Body of pancreas (tissue), 4 donors: ENCODE measurements at regions not wholly inside any gene's neighbourhood (a gene's known extent, or its start where the extent isn't known, plus 50 kb on each side); places are given as distances from the start of the nearest gene placed in this dataset.

Experiments
- ATAC-seq: fragments of 150-250 bp; one replicate; pipeline ENCODE4 v1.9.1; 2016
- DNase-seq, 4 donors: peaks; one replicate each; pipeline ENCODE4 v3.0.0-alpha.2; 2019
- H3K27ac ChIP-seq, 4 donors: fragments of 200-600 bp; sonication (generic); 1 replicate in 3 of 4; 2 replicates in 1 of 4; pipeline versions ENCODE4 v1.5.1 to v1.6.1; 2016 to 2019; ENCODE audit warnings: mild to moderate bottlenecking in 1 of 4, mixed read lengths in 1 of 4, moderate library complexity in 1 of 4
- H3K27me3 ChIP-seq, 2 donors: fragments of 200-600 bp; sonication (generic); one replicate each; pipeline ENCODE4 v1.6.0; 2016; ENCODE audit warnings: mild to moderate bottlenecking in 1 of 2
- H3K36me3 ChIP-seq, 2 donors: fragments of 200-600 bp; sonication (generic); replicated peaks in 1 of 2; 2 replicates each; pipeline ENCODE4 v1.5.1; 2016; ENCODE audit warnings: low read depth in 2 of 2; ENCODE audit not compliant: insufficient read depth in 1 of 2
- H3K4me1 ChIP-seq: fragments of 200-600 bp; sonication (generic); one replicate; pipeline ENCODE4 v1.6.0; 2016
- H3K4me3 ChIP-seq, 2 donors: fragments of 200-600 bp; sonication (generic); 1 replicate in 1 of 2; 2 replicates in 1 of 2; pipeline ENCODE4 v1.5.1; 2016 to 2019
- H3K9me3 ChIP-seq, 3 donors: fragments of 200-600 bp; sonication (generic); 1 replicate in 2 of 3; 2 replicates in 1 of 3; pipeline ENCODE4 v1.5.1; 2016
- POLR2A ChIP-seq, 3 donors: fragments of 450-650 bp; IDR thresholded peaks; one replicate each; pipeline ENCODE4 v1.6.1; 2016; ENCODE audit warnings: antibody characterized with exemption in 3 of 3, mild to moderate bottlenecking in 2 of 3
- WGBS, 2 donors: methylation state at CpG; one replicate each; pipeline ENCODE4 v1.1.5; 2017; 5-methylcytosine and 5-hydroxymethylcytosine counted together
- intact Hi-C: fragments of 100-400 bp; cut with DNase I; formaldehyde crosslinking; loops from one replicate; pipeline ENCODE4 v1.15.1; 2023
- TF ChIP-seq, protein P1 (sequence below), 7 experiments: fragments of 450-650 bp in 4 of 7; fragments of 200-600 bp in 3 of 7; sonication (generic) in 3 of 7; IDR thresholded peaks; one replicate each; pipeline ENCODE4 v1.5.1; 2016 to 2019; ENCODE audit warnings: antibody characterized with exemption in 7 of 7

DNA sequence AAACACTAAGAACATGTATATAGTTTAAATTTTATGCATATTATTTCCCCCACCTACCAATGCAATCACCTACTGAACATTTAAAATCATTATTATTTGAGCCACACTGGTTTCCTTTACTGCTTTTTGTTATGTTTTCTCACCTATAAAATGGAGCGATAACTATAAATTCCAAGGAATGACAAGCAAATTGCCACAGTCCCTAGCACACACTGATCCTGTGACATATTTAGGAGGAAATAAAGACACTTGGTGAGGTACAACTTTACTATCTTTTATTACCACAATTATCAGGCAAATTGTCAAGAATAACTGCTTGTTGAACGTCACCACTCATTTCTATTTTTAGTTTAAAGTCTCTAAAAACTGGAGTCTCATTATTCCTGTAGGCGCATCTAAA lies 1693.6 kb downstream of the EFNA5 start:
- ATAC-seq, result no peak
- TF ChIP-seq, protein P1, sequence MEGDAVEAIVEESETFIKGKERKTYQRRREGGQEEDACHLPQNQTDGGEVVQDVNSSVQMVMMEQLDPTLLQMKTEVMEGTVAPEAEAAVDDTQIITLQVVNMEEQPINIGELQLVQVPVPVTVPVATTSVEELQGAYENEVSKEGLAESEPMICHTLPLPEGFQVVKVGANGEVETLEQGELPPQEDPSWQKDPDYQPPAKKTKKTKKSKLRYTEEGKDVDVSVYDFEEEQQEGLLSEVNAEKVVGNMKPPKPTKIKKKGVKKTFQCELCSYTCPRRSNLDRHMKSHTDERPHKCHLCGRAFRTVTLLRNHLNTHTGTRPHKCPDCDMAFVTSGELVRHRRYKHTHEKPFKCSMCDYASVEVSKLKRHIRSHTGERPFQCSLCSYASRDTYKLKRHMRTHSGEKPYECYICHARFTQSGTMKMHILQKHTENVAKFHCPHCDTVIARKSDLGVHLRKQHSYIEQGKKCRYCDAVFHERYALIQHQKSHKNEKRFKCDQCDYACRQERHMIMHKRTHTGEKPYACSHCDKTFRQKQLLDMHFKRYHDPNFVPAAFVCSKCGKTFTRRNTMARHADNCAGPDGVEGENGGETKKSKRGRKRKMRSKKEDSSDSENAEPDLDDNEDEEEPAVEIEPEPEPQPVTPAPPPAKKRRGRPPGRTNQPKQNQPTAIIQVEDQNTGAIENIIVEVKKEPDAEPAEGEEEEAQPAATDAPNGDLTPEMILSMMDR (IDR thresholded peaks at IDR 0.05), result no peak
- TF ChIP-seq POLR2A (IDR thresholded peaks at IDR 0.05), result no peak
- no peaks in the 10 kb centered on the region for H3K27me3 ChIP-seq

GRCh38 chr5:105970919-105971318 lies 1699.8 kb downstream of the EFNA5 start:
- no peaks in the 10 kb centered on the region for H3K27me3 ChIP-seq
- no peaks in the 10 kb centered on the region for H3K9me3 ChIP-seq
- TF ChIP-seq, protein P1 (IDR thresholded peaks at IDR 0.05), result no peak
- DNase-seq (no peak), ATAC-seq (no peak)
- no peak overlapping the region for H3K4me3 ChIP-seq
- no peaks in the 10 kb centered on the region for H3K4me1 ChIP-seq
- intact Hi-C loops, result no loop called here
- no peaks in the 10 kb centered on the region for H3K36me3 ChIP-seq
- no peak overlapping the region for H3K27ac ChIP-seq

More for the DNA sequence above, 1693.6 kb downstream of the EFNA5 start:
- Histone ChIP-seq H3K4me3 (no peak overlapping the region), H3K36me3 (no peaks in the 10 kb centered on the region), H3K4me1 (no peaks in the 10 kb centered on the region), H3K9me3 (no peaks in the 10 kb centered on the region), H3K27ac (no peak overlapping the region)
- intact Hi-C loops, result no loop called here
- no peak for DNase-seq
- WGBS, 2 donors, result 68 to 71% methylated on average over 3 of the region's 3 CpGs

DNA sequence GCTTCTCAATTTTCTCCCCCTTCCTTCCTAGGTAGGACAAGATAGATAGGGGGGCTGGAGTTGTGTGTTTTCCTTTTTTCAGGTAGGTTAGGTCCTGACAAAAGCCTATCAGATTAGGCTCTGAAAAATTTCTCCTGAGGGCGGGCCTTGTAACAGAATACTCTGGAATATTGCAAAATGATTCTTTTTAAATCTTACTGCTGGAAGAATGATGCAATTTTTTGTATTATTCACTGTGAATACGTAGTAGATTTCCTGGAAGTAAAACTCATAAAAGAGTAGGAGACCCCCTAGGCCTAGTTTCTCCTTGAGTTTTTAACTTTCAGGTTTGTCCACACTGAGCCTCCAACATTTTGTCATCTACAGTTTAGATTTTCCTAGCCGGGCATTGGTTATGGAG lies 1701.8 kb downstream of the EFNA5 start:
- no peak overlapping the region for H3K27ac ChIP-seq
- intact Hi-C loops, result no loop called here
- no peak for DNase-seq
- 72 to 83% methylated on average over 3 of the region's 3 CpGs for WGBS, 2 donors
- H3K4me3 ChIP-seq, result no peak overlapping the region
- ATAC-seq, result no peak
- no peaks in the 10 kb centered on the region for H3K9me3 ChIP-seq
- TF ChIP-seq, protein P1 (IDR thresholded peaks at IDR 0.05), result no peak
- no peak for TF ChIP-seq POLR2A (IDR thresholded peaks at IDR 0.05)
- no peaks in the 10 kb centered on the region for H3K27me3 ChIP-seq
- H3K4me1 ChIP-seq, result no peaks in the 10 kb centered on the region
- H3K36me3 ChIP-seq, result no peaks in the 10 kb centered on the region

- no peak overlapping the region for H3K27ac ChIP-seq
- no peaks in the 10 kb centered on the region for H3K36me3 ChIP-seq
- DNase-seq, result no peak
- TF ChIP-seq, protein P1 (IDR thresholded peaks at IDR 0.05), result no peak
- no peak for TF ChIP-seq POLR2A (IDR thresholded peaks at IDR 0.05)
- H3K27me3 ChIP-seq, result no peaks in the 10 kb centered on the region
- intact Hi-C loops, result no loop called here
- H3K4me3 ChIP-seq, result no peak overlapping the region
- no peaks in the 10 kb centered on the region for H3K9me3 ChIP-seq
- 57 to 79% methylated on average over 2 of the region's 2 CpGs for WGBS, 2 donors
- no peak for ATAC-seq
- no peaks in the 10 kb centered on the region for H3K4me1 ChIP-seq
Measured at GRCh38 chr5:105963696-105964255, 1707.0 kb downstream of the EFNA5 start.

- H3K27ac ChIP-seq, result no peak overlapping the region
- DNase-seq (no peak), ATAC-seq (no peak)
- H3K4me1 ChIP-seq, result no peaks in the 10 kb centered on the region
- WGBS, 2 donors, result 53 to 72% methylated on average over 2 of the region's 2 CpGs
- TF ChIP-seq, protein P1 (IDR thresholded peaks at IDR 0.05), result no peak
- TF ChIP-seq POLR2A (IDR thresholded peaks at IDR 0.05), result no peak
- intact Hi-C loops, result no loop called here
- H3K9me3 ChIP-seq, result no peaks in the 10 kb centered on the region
- H3K27me3 ChIP-seq, result no peaks in the 10 kb centered on the region
- H3K4me3 ChIP-seq, result no peak overlapping the region
- no peaks in the 10 kb centered on the region for H3K36me3 ChIP-seq
Measured at GRCh38 chr5:105961572-105961971, 1709.2 kb downstream of the EFNA5 start.
